BLaER1 treated with 17β-estradiol and CSF1 and Interleukin-3, amounts not matched to agents 10 nM and 100 nM (cell line): ENCODE measurements at regions not wholly inside any gene's neighbourhood (a gene's known extent, or its start where the extent isn't known, plus 50 kb on each side); places are given as distances from the start of the nearest gene placed in this dataset.

Source experiments
- H3K27ac ChIP-seq, 11 experiments: shearing (Covaris generic); formaldehyde crosslinking; 2 replicates each; pipeline ENCODE4 v1.8.1; 2022
- H3K27me3 ChIP-seq, 11 experiments: shearing (Covaris generic); formaldehyde crosslinking; 2 replicates each; pipeline ENCODE4 v1.8.1; 2022
- H3K36me3 ChIP-seq, 11 experiments: shearing (Covaris generic); formaldehyde crosslinking; 2 replicates each; pipeline ENCODE4 v1.8.1; 2022
- H3K4me1 ChIP-seq, 10 experiments: shearing (Covaris generic); formaldehyde crosslinking; 2 replicates each; pipeline ENCODE4 v1.8.1; 2022
- H3K4me2 ChIP-seq, 11 experiments: shearing (Covaris generic); formaldehyde crosslinking; 2 replicates each; pipeline ENCODE4 v1.8.1; 2022
- H3K4me3 ChIP-seq, 10 experiments: shearing (Covaris generic); formaldehyde crosslinking; 2 replicates each; pipeline ENCODE4 v1.8.1; 2022
- H3K9ac ChIP-seq, 11 experiments: shearing (Covaris generic); formaldehyde crosslinking; 2 replicates each; pipeline ENCODE4 v1.8.1; 2022
- H3K9me3 ChIP-seq, 11 experiments: shearing (Covaris generic); formaldehyde crosslinking; replicated peaks in 1 of 11; 2 replicates each; pipeline ENCODE4 v1.8.1; 2022
- H4K20me1 ChIP-seq, 11 experiments: shearing (Covaris generic); formaldehyde crosslinking; 2 replicates each; pipeline ENCODE4 v1.8.1; 2022
- Cebpa-rat ChIP-seq, 11 experiments: shearing (Covaris generic); IDR thresholded peaks; 2 replicates each; pipeline ENCODE4 v1.8.1; 2022

DNA sequence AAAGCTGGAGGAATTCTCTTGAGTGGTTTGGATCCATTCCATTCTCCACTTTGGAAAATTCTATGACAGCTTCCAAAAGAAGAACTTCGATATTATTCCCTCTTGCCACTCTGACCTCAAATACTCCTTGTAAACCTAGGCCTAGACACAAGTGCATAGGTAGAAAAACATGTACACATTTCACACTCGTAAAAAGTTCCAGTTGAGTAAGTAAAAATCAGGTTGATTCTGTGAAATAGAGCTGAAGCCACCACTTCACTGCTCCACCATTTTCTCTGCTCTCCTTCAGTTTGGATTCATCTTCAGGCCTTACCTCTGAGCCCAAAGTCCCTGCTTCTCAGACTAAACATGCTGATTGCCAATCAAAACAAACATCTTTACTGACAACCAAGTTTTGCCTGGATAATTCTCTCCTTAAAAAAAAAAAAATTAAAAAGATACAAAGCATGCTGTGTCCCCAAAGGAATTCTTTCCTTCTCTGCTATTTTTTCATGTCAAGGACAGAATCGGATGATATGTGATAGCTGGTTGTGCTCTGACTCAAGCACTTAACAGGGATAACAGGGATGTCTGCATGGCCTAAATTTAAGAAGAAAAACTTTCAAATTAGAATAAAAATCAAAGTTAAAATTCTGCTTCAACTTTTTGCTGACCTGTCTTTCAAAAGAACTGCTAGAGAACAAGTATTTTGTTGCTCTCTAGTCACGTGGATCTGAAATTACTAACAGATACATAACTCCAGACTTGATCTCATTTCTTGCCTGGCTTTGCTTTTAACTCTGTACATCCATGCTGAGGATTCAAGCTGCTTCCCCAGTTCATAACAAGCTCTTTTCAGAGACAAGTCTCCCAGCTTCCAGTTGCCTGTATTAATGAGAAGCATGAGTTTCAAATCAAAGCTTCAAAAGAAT is 420.9 kb upstream of the INTU start:
- Histone ChIP-seq H3K4me2 (no peak overlapping the region), H3K9ac (no peak overlapping the region), H3K27ac (no peak overlapping the region), H3K4me1 (peaks cover 0 to 7% (median 0%) of the 10 kb centered on the region in 10 experiments; a peak in 1 of 20 replicates), H3K9me3 (no peaks in the 10 kb centered on the region), H3K36me3 (no peaks in the 10 kb centered on the region), H3K27me3 (no peaks in the 10 kb centered on the region), H4K20me1 (no peaks in the 10 kb centered on the region), H3K4me3 (no peak overlapping the region)
- TF ChIP-seq Cebpa-rat (IDR thresholded peaks at IDR 0.05): no peak

DNA sequence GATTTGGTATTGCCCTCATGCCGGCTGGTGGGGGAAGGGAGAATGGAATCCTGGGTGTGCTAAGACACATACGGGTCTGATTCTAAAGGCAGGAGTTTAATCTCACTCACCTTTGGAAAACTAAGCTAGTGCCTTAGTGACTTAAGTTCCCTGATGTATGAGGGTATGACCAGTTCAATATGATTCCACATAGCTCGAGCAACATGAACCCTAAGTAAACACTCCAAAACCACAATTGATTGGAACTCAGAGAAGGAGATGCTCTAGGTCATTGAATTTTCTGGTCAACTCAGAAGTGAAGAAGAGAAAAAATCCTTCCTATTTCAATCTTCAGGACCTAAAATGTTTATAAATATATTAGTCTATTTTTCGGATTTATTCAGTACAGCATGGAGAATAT is 420.1 kb upstream of the INTU start:
- H3K27ac ChIP-seq: no peak overlapping the region
- no peaks in the 10 kb centered on the region for H4K20me1 ChIP-seq
- peaks cover 0 to 7% (median 0%) of the 10 kb centered on the region in 10 experiments; a peak in 1 of 20 replicates for H3K4me1 ChIP-seq
- TF ChIP-seq Cebpa-rat (IDR thresholded peaks at IDR 0.05): no peak
- H3K9me3 ChIP-seq: no peaks in the 10 kb centered on the region
- H3K27me3 ChIP-seq: no peaks in the 10 kb centered on the region
- no peak overlapping the region for H3K4me2 ChIP-seq
- H3K9ac ChIP-seq: no peak overlapping the region
- H3K36me3 ChIP-seq: no peaks in the 10 kb centered on the region
- no peak overlapping the region for H3K4me3 ChIP-seq

DNA sequence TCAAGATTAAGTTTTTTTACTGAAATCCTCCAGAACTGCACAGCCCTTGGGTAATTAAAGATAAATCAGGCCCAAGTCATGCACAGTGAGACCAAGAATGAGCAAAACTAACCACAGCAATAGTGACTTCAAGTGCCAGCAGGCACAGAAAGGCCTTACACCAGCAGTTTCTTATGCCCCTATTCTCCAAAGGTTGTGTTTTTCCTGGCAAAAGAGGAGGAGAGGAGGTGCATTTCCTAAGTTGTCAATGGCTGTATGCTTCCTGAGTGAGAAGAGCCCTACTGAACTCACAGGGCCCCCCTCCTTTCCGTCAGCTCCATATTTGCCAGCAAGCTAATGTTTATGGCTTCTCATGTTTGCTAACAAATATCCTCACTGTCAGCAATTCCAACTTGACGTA is 418.7 kb upstream of the INTU start:
- H3K27ac ChIP-seq: no peak overlapping the region
- H3K27me3 ChIP-seq: no peaks in the 10 kb centered on the region
- H4K20me1 ChIP-seq: no peaks in the 10 kb centered on the region
- no peak for TF ChIP-seq Cebpa-rat (IDR thresholded peaks at IDR 0.05)
- H3K9me3 ChIP-seq: no peaks in the 10 kb centered on the region
- no peaks in the 10 kb centered on the region for H3K36me3 ChIP-seq
- no peak overlapping the region for H3K4me2 ChIP-seq
- H3K9ac ChIP-seq: no peak overlapping the region
- no peak overlapping the region for H3K4me3 ChIP-seq
- H3K4me1 ChIP-seq: peaks cover 0 to 7% (median 0%) of the 10 kb centered on the region in 10 experiments; a peak in 1 of 20 replicates

DNA sequence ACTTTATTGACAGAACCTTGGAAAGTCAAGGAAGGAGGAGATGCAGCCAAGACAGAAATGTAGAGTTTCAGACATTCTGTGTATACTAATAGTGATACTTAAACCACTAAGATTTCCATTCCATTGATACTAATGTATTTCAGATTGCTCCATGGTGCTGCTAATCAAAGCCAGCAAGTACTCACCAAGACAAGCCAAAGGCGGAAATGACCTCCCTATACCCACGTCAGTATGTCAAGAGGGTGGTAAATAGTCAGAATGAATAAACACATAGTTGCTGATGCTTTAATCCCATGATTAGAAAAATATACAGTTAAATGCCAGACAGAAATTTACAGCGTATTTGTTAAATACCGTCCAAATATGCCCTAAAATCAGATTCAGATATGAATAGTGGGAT is 417.8 kb upstream of the INTU start:
- Histone ChIP-seq H3K4me1 (no peaks in the 10 kb centered on the region), H3K4me2 (no peak overlapping the region), H3K27me3 (no peaks in the 10 kb centered on the region), H3K9me3 (no peaks in the 10 kb centered on the region), H3K9ac (no peak overlapping the region), H3K4me3 (no peak overlapping the region), H3K36me3 (no peaks in the 10 kb centered on the region), H3K27ac (no peak overlapping the region), H4K20me1 (no peaks in the 10 kb centered on the region)
- no peak for TF ChIP-seq Cebpa-rat (IDR thresholded peaks at IDR 0.05)

DNA sequence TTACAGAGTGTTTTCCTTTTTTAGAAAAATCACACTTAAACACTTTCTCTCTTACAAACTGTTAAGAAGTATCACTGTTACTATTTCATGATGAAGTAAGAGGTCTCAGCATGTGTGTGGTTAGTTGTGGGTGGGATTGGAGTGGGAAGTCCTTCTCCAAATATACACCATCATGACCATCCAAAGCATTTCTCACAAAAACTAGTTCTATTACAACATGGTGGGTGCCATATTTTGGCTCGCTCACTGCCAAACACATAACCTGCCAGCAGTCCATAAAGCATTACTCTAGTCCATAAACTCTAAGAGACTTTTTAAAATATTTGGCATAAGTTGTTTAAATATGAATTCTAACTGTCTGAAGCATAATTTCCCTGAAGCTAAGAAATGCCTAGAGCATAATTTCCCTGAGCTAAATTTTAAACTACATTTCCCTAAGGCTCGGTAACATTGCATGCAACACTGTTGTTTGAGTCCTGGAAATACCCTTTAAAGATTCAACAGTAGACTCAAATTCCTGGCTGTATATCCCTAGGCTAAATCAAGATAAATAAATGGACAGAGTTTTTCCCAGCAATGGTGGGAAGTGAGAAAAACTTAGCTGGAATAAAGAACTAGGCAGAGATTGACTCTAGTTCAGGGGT is 415.0 kb upstream of the INTU start:
- Histone ChIP-seq H3K9ac (no peak overlapping the region), H3K27me3 (no peaks in the 10 kb centered on the region), H3K27ac (no peak overlapping the region), H3K36me3 (no peaks in the 10 kb centered on the region), H3K4me1 (no peaks in the 10 kb centered on the region), H3K9me3 (no peaks in the 10 kb centered on the region), H3K4me2 (no peak overlapping the region), H3K4me3 (no peak overlapping the region), H4K20me1 (no peaks in the 10 kb centered on the region)
- TF ChIP-seq Cebpa-rat (IDR thresholded peaks at IDR 0.05): no peak

DNA sequence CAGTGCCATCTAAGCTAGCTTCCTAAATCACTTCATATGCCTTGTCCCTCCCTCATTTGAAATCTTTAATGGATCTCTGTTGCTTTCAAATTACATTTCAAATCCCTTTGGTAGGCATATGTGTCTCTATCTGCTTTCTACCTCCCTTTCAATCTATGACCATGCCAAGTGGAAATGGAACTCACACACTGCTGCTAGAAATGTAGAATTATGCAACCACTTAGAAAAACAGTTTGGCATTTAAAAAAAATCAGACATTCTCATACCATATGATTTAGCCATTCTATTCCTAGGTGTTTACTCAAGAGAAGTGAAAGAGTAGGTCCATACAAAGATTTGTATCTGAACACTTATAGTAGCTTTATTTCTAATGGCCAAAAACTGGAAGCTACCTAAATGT is 413.5 kb upstream of the INTU start:
- no peak for TF ChIP-seq Cebpa-rat (IDR thresholded peaks at IDR 0.05)
- H3K36me3 ChIP-seq: no peaks in the 10 kb centered on the region
- H3K9me3 ChIP-seq: no peaks in the 10 kb centered on the region
- no peaks in the 10 kb centered on the region for H3K27me3 ChIP-seq
- H3K4me1 ChIP-seq: no peaks in the 10 kb centered on the region
- H4K20me1 ChIP-seq: no peaks in the 10 kb centered on the region
- H3K27ac ChIP-seq: no peak overlapping the region
- H3K4me3 ChIP-seq: no peak overlapping the region
- no peak overlapping the region for H3K9ac ChIP-seq
- H3K4me2 ChIP-seq: no peak overlapping the region

DNA sequence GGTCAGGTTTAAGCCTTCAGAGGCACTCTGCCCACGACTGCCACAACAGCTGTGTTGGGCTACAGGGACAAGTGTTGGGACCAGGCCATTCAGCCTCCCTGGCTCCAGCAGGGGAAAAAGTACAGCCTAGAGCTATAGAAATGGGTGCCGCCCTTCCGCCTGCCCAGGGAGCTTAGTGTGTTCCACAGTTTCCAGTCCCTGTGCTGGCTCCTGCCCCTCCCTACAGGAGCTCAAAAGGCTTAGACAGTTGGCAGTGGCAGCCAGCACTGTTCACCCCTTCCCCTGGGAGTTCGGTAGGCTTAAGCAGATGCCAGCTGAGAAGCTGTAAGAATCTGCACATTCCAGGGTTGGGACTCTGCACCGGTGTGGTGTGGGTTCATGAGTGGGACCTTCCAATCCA is 408.2 kb upstream of the INTU start:
- Histone ChIP-seq H3K9ac (no peak overlapping the region), H3K36me3 (no peaks in the 10 kb centered on the region), H3K4me2 (no peak overlapping the region), H3K9me3 (no peaks in the 10 kb centered on the region), H3K4me1 (no peaks in the 10 kb centered on the region), H4K20me1 (no peaks in the 10 kb centered on the region), H3K27ac (no peak overlapping the region), H3K4me3 (no peak overlapping the region), H3K27me3 (no peaks in the 10 kb centered on the region)
- TF ChIP-seq Cebpa-rat (IDR thresholded peaks at IDR 0.05): no peak

DNA sequence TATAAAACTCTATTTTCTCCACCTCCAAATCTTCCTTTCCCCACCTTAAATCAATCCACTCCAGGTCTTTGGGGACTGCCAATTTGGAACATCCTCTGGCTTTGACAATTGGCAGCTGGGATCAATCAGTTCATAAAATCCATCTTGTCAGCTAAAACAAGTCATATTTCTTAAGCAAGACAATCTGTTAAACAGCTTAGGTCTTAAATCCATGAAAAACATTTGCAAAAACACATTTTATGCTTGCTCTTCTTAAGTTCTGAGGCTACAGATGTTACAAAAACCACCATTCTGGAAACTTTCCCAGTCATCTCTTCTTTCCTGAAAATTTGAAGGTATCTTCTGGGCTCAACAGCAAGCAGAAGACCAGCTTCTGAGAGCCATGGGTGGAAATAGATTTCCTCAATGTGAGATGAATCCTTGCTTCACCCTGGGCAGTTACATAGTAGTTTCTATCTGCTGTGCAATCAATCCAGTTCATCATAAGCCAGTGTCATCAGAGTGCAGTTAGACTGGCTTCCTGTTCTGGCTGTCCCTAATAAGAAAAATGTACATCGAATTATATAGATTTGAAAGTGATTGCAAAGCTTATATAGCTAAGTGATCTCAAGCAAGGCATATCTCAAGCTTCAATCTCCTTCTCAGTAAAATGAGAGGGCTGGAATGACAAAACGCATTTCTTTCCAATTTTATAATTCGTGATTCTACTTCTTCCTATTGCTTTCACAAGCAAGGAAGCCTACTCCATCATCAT is 402.7 kb upstream of the INTU start:
- H3K36me3 ChIP-seq: no peaks in the 10 kb centered on the region
- no peak for TF ChIP-seq Cebpa-rat (IDR thresholded peaks at IDR 0.05)
- H3K4me2 ChIP-seq: no peak overlapping the region
- no peaks in the 10 kb centered on the region for H3K9me3 ChIP-seq
- H3K4me3 ChIP-seq: no peak overlapping the region
- H3K27ac ChIP-seq: no peak overlapping the region
- H3K4me1 ChIP-seq: peaks cover 0 to 16% (median 0%) of the 10 kb centered on the region in 10 experiments; a peak in 2 of 20 replicates
- no peak overlapping the region for H3K9ac ChIP-seq
- H3K27me3 ChIP-seq: no peaks in the 10 kb centered on the region
- H4K20me1 ChIP-seq: no peaks in the 10 kb centered on the region

DNA sequence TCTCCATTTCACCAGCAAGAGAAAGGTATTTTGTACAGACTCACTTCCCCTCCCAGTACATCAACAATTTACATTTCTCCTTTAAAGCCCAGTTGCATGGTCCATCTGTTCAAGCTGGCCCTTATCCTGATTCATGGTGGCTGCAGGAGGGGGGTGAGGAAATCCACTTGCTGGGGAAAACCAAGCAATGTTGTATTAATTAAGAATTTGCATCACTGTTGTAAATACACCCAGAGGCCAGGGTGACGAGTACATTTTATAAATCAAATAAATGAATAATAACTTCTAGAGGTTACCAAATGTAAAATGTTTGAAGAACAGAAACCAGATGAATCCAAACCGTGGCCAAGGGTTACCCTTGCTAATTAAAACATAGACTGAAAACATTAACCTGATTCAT is 395.9 kb upstream of the INTU start:
- H3K4me3 ChIP-seq: no peak overlapping the region

More for the DNA sequence above, 395.9 kb upstream of the INTU start:
- Histone ChIP-seq H3K27me3 (no peaks in the 10 kb centered on the region), H3K36me3 (no peaks in the 10 kb centered on the region), H3K4me2 (no peak overlapping the region), H3K27ac (no peak overlapping the region), H3K9ac (no peak overlapping the region), H3K9me3 (no peaks in the 10 kb centered on the region), H3K4me1 (peaks cover 0 to 11% (median 0%) of the 10 kb centered on the region in 10 experiments; a peak in 2 of 20 replicates), H4K20me1 (no peaks in the 10 kb centered on the region)
- TF ChIP-seq Cebpa-rat (IDR thresholded peaks at IDR 0.05): no peak
